AG10803 (cell line): ENCODE measurements at regions not wholly inside any gene's neighbourhood (a gene's known extent, or its start where the extent isn't known, plus 50 kb on each side); places are given as distances from the start of the nearest gene placed in this dataset.
A peak's percentile ranks its signal among the peaks of the same experiment; 100 is the strongest.

Source experiments
- DNase-seq: peaks from one replicate; pipeline ENCODE4 v3.0.0; 2010; ENCODE audit warnings: low read depth
- H3K4me3 ChIP-seq: 2 replicates; pipeline ENCODE4 v1.5.1; 2011; ENCODE audit warnings: mild to moderate bottlenecking, low read length, control low read depth
- CTCF ChIP-seq: conservative IDR thresholded peaks from 2 replicates; pipeline ENCODE4 v1.5.1; 2011; ENCODE audit warnings: mild to moderate bottlenecking, low read length, control low read depth, inconsistent platforms

- no peak overlapping the region for H3K4me3 ChIP-seq
- no peak for TF ChIP-seq CTCF
- no peak for DNase-seq
These were observed 273.2 kb downstream of the SMARCA2 start for GRCh38 chr9:2288309-2288708.

GRCh38 chr9:2289263-2289662 is 274.1 kb downstream of the SMARCA2 start:
- no peak for TF ChIP-seq CTCF
- no peak for DNase-seq
- no peak overlapping the region for H3K4me3 ChIP-seq

- DNase-seq: no peak
- TF ChIP-seq CTCF: no peak
- no peak overlapping the region for H3K4me3 ChIP-seq
These were observed 275.2 kb downstream of the SMARCA2 start for GRCh38 chr9:2290382-2290781.

- TF ChIP-seq CTCF: no peak
- H3K4me3 ChIP-seq: no peak overlapping the region
- DNase-seq: peak; percentile 69
These were observed 277.0 kb downstream of the SMARCA2 start for GRCh38 chr9:2291980-2292704.

GRCh38 chr9:2292733-2293132 is 277.6 kb downstream of the SMARCA2 start:
- no peak for DNase-seq
- no peak for TF ChIP-seq CTCF
- no peak overlapping the region for H3K4me3 ChIP-seq

- no peak for TF ChIP-seq CTCF
- no peak overlapping the region for H3K4me3 ChIP-seq
- peak; percentile 56 for DNase-seq
These were observed 282.6 kb downstream of the SMARCA2 start for GRCh38 chr9:2297771-2298170.

GRCh38 chr9:2298217-2298616 is 283.1 kb downstream of the SMARCA2 start:
- TF ChIP-seq CTCF: no peak
- no peak overlapping the region for H3K4me3 ChIP-seq
- DNase-seq: peak; percentile 32
